H1 (cell line): ENCODE measurements at regions not wholly inside any gene's neighbourhood (a gene's known extent, or its start where the extent isn't known, plus 50 kb on each side); places are given as distances from the start of the nearest gene placed in this dataset.

Experiments
- EGR1 ChIP-seq: IDR thresholded peaks from 2 replicates; pipeline ENCODE4 v1.6.1; 2011; ENCODE audit warnings: low read depth, low read length, borderline replicate concordance
- EZH2 ChIP-seq: fragments of 200-600 bp; sonication (generic); IDR thresholded peaks from 2 replicates; pipeline ENCODE4 v1.7.1; 2012; ENCODE audit warnings: low read depth, mild to moderate bottlenecking, moderate library complexity, low read length, inconsistent platforms; ENCODE audit not compliant: severe bottlenecking
- GABPA ChIP-seq: IDR thresholded peaks from 2 replicates; pipeline ENCODE4 v1.6.1; 2011; ENCODE audit warnings: mild to moderate bottlenecking, low read length, moderate library complexity, borderline replicate concordance; ENCODE audit not compliant: insufficient read depth
- POLR2A ChIP-seq, 2 experiments: IDR thresholded peaks; 1 replicate in 1 of 2; 2 replicates in 1 of 2; pipeline ENCODE4 v1.6.1; 2011; ENCODE audit warnings: low read depth in 2 of 2, low read length in 2 of 2, mild to moderate bottlenecking in 2 of 2; ENCODE audit errors: control extremely low read depth in 1 of 2
- POLR2AphosphoS5 ChIP-seq: IDR thresholded peaks from 2 replicates; pipeline ENCODE4 v1.6.1; 2011; ENCODE audit warnings: low read depth, low read length
- SIRT6 ChIP-seq: IDR thresholded peaks from one replicate; pipeline ENCODE4 v1.7.1; 2012; ENCODE audit warnings: low read length, inconsistent platforms
- TEAD4 ChIP-seq: IDR thresholded peaks from 2 replicates; pipeline ENCODE4 v1.6.1; 2012; ENCODE audit warnings: low read depth, low read length, inconsistent platforms, mixed read lengths
- TF ChIP-seq, protein P1 (sequence below), 3 experiments: IDR thresholded peaks; 1 replicate in 2 of 3; 2 replicates in 1 of 3; pipeline versions ENCODE4 v1.5.1 to v1.6.1; 2011; ENCODE audit warnings: low read length in 3 of 3, mild to moderate bottlenecking in 3 of 3, inconsistent platforms in 2 of 3, low read depth in 1 of 3, moderate library complexity in 1 of 3; ENCODE audit not compliant: insufficient read depth in 1 of 3; ENCODE audit errors: control extremely low read depth in 1 of 3
- TF ChIP-seq, protein P2 (sequence below): IDR thresholded peaks from 2 replicates; pipeline ENCODE4 v1.6.1; 2012; ENCODE audit warnings: inconsistent platforms

DNA sequence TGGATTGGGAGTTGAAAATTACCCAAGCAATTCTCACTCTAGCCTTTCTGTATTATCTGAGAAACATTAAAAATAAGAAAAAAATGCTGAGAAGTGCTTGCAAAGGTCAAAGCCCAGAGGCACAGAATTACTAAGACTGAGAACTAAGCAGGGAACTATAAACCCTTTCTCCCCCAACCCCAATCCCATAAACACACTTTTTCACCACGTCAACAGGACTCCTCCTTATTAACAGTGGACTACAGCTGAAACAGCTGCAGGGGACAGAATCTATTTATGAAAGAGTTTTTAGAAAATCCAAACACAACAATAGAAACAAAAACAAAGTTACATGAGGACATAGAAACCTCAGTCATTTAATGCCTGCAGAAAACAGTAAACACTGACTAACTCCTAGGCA is 984.1 kb downstream of the TRAM1L1 start:
- TF ChIP-seq, protein P1, sequence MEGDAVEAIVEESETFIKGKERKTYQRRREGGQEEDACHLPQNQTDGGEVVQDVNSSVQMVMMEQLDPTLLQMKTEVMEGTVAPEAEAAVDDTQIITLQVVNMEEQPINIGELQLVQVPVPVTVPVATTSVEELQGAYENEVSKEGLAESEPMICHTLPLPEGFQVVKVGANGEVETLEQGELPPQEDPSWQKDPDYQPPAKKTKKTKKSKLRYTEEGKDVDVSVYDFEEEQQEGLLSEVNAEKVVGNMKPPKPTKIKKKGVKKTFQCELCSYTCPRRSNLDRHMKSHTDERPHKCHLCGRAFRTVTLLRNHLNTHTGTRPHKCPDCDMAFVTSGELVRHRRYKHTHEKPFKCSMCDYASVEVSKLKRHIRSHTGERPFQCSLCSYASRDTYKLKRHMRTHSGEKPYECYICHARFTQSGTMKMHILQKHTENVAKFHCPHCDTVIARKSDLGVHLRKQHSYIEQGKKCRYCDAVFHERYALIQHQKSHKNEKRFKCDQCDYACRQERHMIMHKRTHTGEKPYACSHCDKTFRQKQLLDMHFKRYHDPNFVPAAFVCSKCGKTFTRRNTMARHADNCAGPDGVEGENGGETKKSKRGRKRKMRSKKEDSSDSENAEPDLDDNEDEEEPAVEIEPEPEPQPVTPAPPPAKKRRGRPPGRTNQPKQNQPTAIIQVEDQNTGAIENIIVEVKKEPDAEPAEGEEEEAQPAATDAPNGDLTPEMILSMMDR (IDR thresholded peaks at IDR 0.05; ENCODE audit: control extremely low read depth in 1 of 3, insufficient read depth in 1 of 3, low read depth in 1 of 3, low read length in 3 of 3) = no peak
- TF ChIP-seq EGR1 (no peak), TEAD4 (no peak), SIRT6 (no peak), POLR2A (IDR thresholded peaks at IDR 0.05; ENCODE audit: control extremely low read depth in 1 of 2, low read depth in 2 of 2, low read length in 2 of 2) (no peak), GABPA (no peak), EZH2 (no peak), POLR2AphosphoS5 (no peak)
- TF ChIP-seq, protein P2, sequence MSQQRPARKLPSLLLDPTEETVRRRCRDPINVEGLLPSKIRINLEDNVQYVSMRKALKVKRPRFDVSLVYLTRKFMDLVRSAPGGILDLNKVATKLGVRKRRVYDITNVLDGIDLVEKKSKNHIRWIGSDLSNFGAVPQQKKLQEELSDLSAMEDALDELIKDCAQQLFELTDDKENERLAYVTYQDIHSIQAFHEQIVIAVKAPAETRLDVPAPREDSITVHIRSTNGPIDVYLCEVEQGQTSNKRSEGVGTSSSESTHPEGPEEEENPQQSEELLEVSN = no peak
